HCT116 (cell line): ENCODE measurements at regions not wholly inside any gene's neighbourhood (a gene's known extent, or its start where the extent isn't known, plus 50 kb on each side); places are given as distances from the start of the nearest gene placed in this dataset.

ENCODE experiments used
- EZH2 ChIP-seq: fragments of 200-600 bp; sonication (generic); IDR thresholded peaks from 2 replicates; pipeline ENCODE4 v1.6.1; 2017; ENCODE audit warnings: antibody characterized with exemption, mixed run types
- FOSL1 ChIP-seq: IDR thresholded peaks from 2 replicates; pipeline ENCODE4 v1.6.1; 2012; ENCODE audit warnings: low read depth
- POLR2A ChIP-seq: IDR thresholded peaks from 2 replicates; pipeline ENCODE4 v1.7.0; 2011; ENCODE audit warnings: borderline replicate concordance; ENCODE audit not compliant: insufficient read depth, insufficient read length; ENCODE audit errors: extremely low read depth
- REST ChIP-seq: IDR thresholded peaks from 2 replicates; pipeline ENCODE4 v1.6.1; 2012; ENCODE audit warnings: low read depth
- TF ChIP-seq, protein P1 (sequence below): IDR thresholded peaks from 2 replicates; pipeline ENCODE4 v1.6.1; 2011; ENCODE audit warnings: mild to moderate bottlenecking, low read length, moderate library complexity; ENCODE audit not compliant: insufficient replicate concordance; ENCODE audit errors: extremely low read depth
- TF ChIP-seq, protein P2 (sequence below), 3 experiments: fragments of 200-600 bp in 1 of 3; sonication (generic) in 1 of 3; IDR thresholded peaks in 2 of 3; conservative IDR thresholded peaks in 1 of 3; 2 replicates each; pipeline ENCODE4 v1.5.1; 2012 to 2017; ENCODE audit warnings: low read depth in 2 of 3, low read length in 2 of 3, antibody characterized with exemption in 1 of 3, borderline replicate concordance in 1 of 3, control low read depth in 1 of 3, mild to moderate bottlenecking in 1 of 3, mixed read lengths in 1 of 3, mixed run types in 1 of 3, moderate library complexity in 1 of 3; ENCODE audit not compliant: insufficient read depth in 1 of 3

DNA sequence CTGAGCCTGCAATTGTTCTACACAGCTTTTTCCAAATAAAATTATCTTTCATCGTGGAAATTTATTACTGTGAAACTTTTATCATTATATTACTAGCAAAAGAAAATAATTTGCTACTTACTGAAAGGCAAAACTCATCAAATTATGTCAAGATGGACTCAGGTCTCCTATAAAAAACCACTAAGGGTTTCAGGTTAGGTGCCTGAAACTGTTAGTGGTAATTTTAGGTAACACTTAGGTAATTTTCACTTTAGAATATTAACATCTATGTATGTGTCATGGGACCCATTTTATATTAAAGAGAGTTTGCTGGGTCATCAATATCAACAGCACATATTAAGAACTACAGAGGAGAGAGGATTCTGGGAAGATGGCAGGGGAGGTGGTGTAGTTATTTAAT is 651.5 kb downstream of the CENPC start:
- TF ChIP-seq POLR2A (no peak), REST (no peak), EZH2 (no peak), FOSL1 (no peak)
- TF ChIP-seq, protein P1, sequence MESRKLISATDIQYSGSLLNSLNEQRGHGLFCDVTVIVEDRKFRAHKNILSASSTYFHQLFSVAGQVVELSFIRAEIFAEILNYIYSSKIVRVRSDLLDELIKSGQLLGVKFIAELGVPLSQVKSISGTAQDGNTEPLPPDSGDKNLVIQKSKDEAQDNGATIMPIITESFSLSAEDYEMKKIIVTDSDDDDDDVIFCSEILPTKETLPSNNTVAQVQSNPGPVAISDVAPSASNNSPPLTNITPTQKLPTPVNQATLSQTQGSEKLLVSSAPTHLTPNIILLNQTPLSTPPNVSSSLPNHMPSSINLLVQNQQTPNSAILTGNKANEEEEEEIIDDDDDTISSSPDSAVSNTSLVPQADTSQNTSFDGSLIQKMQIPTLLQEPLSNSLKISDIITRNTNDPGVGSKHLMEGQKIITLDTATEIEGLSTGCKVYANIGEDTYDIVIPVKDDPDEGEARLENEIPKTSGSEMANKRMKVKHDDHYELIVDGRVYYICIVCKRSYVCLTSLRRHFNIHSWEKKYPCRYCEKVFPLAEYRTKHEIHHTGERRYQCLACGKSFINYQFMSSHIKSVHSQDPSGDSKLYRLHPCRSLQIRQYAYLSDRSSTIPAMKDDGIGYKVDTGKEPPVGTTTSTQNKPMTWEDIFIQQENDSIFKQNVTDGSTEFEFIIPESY = no peak
- TF ChIP-seq, protein P2, sequence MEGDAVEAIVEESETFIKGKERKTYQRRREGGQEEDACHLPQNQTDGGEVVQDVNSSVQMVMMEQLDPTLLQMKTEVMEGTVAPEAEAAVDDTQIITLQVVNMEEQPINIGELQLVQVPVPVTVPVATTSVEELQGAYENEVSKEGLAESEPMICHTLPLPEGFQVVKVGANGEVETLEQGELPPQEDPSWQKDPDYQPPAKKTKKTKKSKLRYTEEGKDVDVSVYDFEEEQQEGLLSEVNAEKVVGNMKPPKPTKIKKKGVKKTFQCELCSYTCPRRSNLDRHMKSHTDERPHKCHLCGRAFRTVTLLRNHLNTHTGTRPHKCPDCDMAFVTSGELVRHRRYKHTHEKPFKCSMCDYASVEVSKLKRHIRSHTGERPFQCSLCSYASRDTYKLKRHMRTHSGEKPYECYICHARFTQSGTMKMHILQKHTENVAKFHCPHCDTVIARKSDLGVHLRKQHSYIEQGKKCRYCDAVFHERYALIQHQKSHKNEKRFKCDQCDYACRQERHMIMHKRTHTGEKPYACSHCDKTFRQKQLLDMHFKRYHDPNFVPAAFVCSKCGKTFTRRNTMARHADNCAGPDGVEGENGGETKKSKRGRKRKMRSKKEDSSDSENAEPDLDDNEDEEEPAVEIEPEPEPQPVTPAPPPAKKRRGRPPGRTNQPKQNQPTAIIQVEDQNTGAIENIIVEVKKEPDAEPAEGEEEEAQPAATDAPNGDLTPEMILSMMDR (IDR thresholded peaks at IDR 0.05 in 2 of 3, conservative IDR thresholded peaks at IDR 0.05 in 1 of 3; ENCODE audit: borderline replicate concordance in 1 of 3, insufficient read depth in 1 of 3, low read depth in 2 of 3, low read length in 2 of 3) = no peak
